H7 (cell line): ENCODE measurements at regions not wholly inside any gene's neighbourhood (a gene's known extent, or its start where the extent isn't known, plus 50 kb on each side); places are given as distances from the start of the nearest gene placed in this dataset.

Experiments
- DNase-seq: peaks from one replicate; pipeline ENCODE4 v3.0.0; 2012
- H3K27me3 ChIP-seq: 2 replicates; pipeline ENCODE4 v1.6.0; 2011; ENCODE audit warnings: mild to moderate bottlenecking, low read length; ENCODE audit not compliant: control insufficient read depth, insufficient read depth
- H3K36me3 ChIP-seq: replicated peaks from 2 replicates; pipeline ENCODE4 v1.5.1; 2011; ENCODE audit warnings: low read length; ENCODE audit not compliant: control insufficient read depth, insufficient read depth
- H3K4me3 ChIP-seq: 2 replicates; pipeline ENCODE4 v1.5.1; 2011; ENCODE audit warnings: low read depth, mild to moderate bottlenecking, control low read depth, low read length, moderate library complexity; ENCODE audit not compliant: insufficient read depth

GRCh38 chr16:52234626-52235025, 312.3 kb downstream of the TOX3 start:
- H3K4me3 ChIP-seq, result no peak overlapping the region
- no peaks in the 10 kb centered on the region for H3K27me3 ChIP-seq
- H3K36me3 ChIP-seq, result no peaks in the 10 kb centered on the region
- no peak for DNase-seq

- DNase-seq, result no peak
- no peaks in the 10 kb centered on the region for H3K36me3 ChIP-seq
- no peak overlapping the region for H3K4me3 ChIP-seq
- H3K27me3 ChIP-seq, result no peaks in the 10 kb centered on the region
Measured at GRCh38 chr16:52229471-52229870, 317.5 kb downstream of the TOX3 start.

GRCh38 chr16:52227851-52228250, 319.1 kb downstream of the TOX3 start:
- DNase-seq, result no peak
- Histone ChIP-seq H3K36me3 (no peaks in the 10 kb centered on the region), H3K4me3 (no peak overlapping the region), H3K27me3 (no peaks in the 10 kb centered on the region)

- no peak overlapping the region for H3K4me3 ChIP-seq
- no peaks in the 10 kb centered on the region for H3K27me3 ChIP-seq
- H3K36me3 ChIP-seq, result no peaks in the 10 kb centered on the region
- no peak for DNase-seq
Measured at GRCh38 chr16:52212841-52213240, 334.1 kb downstream of the TOX3 start.

- no peak for DNase-seq
Measured at GRCh38 chr16:52209227-52209626, 337.7 kb downstream of the TOX3 start.

GRCh38 chr16:52203096-52203495, 343.8 kb downstream of the TOX3 start:
- no peaks in the 10 kb centered on the region for H3K36me3 ChIP-seq
- H3K4me3 ChIP-seq, result no peak overlapping the region
- H3K27me3 ChIP-seq, result no peaks in the 10 kb centered on the region
- no peak for DNase-seq

More at GRCh38 chr16:52209227-52209626, 337.7 kb downstream of the TOX3 start:
- no peaks in the 10 kb centered on the region for H3K36me3 ChIP-seq
- no peak overlapping the region for H3K4me3 ChIP-seq
- no peaks in the 10 kb centered on the region for H3K27me3 ChIP-seq

- H3K27me3 ChIP-seq, result no peaks in the 10 kb centered on the region
- H3K4me3 ChIP-seq, result no peak overlapping the region
- DNase-seq, result no peak
- H3K36me3 ChIP-seq, result no peaks in the 10 kb centered on the region
Measured at GRCh38 chr16:52193441-52193840, 353.5 kb downstream of the TOX3 start.

GRCh38 chr16:52191531-52192134, 355.3 kb downstream of the TOX3 start:
- peak; percentile 46 for DNase-seq
- Histone ChIP-seq H3K36me3 (no peaks in the 10 kb centered on the region), H3K27me3 (no peaks in the 10 kb centered on the region), H3K4me3 (no peak overlapping the region)

GRCh38 chr16:52184336-52184735, 362.6 kb downstream of the TOX3 start:
- H3K27me3 ChIP-seq, result no peaks in the 10 kb centered on the region
- no peaks in the 10 kb centered on the region for H3K36me3 ChIP-seq
- H3K4me3 ChIP-seq, result no peak overlapping the region
- DNase-seq, result no peak

GRCh38 chr16:52182840-52183239, 364.1 kb downstream of the TOX3 start:
- DNase-seq, result no peak
- H3K27me3 ChIP-seq, result no peaks in the 10 kb centered on the region
- H3K36me3 ChIP-seq, result no peaks in the 10 kb centered on the region
- H3K4me3 ChIP-seq, result no peak overlapping the region

GRCh38 chr16:52174168-52174567, 372.8 kb downstream of the TOX3 start:
- no peak for DNase-seq
- no peak overlapping the region for H3K4me3 ChIP-seq
- no peaks in the 10 kb centered on the region for H3K27me3 ChIP-seq
- H3K36me3 ChIP-seq, result no peaks in the 10 kb centered on the region

- no peaks in the 10 kb centered on the region for H3K36me3 ChIP-seq
- no peak overlapping the region for H3K4me3 ChIP-seq
- no peaks in the 10 kb centered on the region for H3K27me3 ChIP-seq
- DNase-seq, result peak; percentile 3
Measured at GRCh38 chr16:52171481-52171880, 375.5 kb downstream of the TOX3 start.

GRCh38 chr16:52167328-52167727, 379.6 kb downstream of the TOX3 start:
- Histone ChIP-seq H3K4me3 (no peak overlapping the region), H3K36me3 (no peaks in the 10 kb centered on the region), H3K27me3 (no peaks in the 10 kb centered on the region)
- no peak for DNase-seq

GRCh38 chr16:52165961-52166360, 381.0 kb downstream of the TOX3 start:
- no peak for DNase-seq
- no peak overlapping the region for H3K4me3 ChIP-seq
- H3K27me3 ChIP-seq, result no peaks in the 10 kb centered on the region
- no peaks in the 10 kb centered on the region for H3K36me3 ChIP-seq

GRCh38 chr16:52149003-52149402, 397.9 kb downstream of the TOX3 start:
- no peaks in the 10 kb centered on the region for H3K27me3 ChIP-seq
- no peak for DNase-seq
- H3K36me3 ChIP-seq, result no peaks in the 10 kb centered on the region
- H3K4me3 ChIP-seq, result no peak overlapping the region

- no peak for DNase-seq
- no peaks in the 10 kb centered on the region for H3K36me3 ChIP-seq
- H3K27me3 ChIP-seq, result no peaks in the 10 kb centered on the region
- no peak overlapping the region for H3K4me3 ChIP-seq
Measured at GRCh38 chr16:52141871-52142270, 405.1 kb downstream of the TOX3 start.
